ENCODE measurements at regions not wholly inside any gene's neighbourhood (a gene's known extent, or its start where the extent isn't known, plus 50 kb on each side); places are given as distances from the start of the nearest gene placed in this dataset.

DNA sequence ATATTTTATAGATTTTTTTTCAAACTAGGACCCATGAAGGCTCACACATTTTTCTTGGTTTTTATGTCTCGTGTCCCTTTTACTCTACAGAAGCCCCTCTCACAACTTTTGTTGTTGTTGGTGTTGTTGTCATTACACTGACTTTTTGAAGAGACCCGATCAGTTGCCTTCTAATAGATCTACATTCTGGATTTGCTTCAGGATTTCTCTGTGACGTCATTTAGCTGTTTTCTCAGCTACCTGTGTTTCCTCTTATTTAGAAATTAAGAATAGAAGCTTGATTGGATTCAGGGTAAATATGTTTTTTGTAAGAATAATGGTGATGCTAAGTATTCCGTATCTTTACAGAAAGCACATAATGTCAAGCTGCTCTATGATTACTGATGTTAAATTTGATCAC is 213.3 kb upstream of the ZNF462 start:
- H3K4me1 Mint-ChIP-seq (ENCODE audit: low read depth, unreplicated experiment) = no peaks in the 10 kb centered on the region
- intact Hi-C loops (cut with micrococcal nuclease; ENCODE audit: unreplicated experiment) = loop anchor here (2.0 to 10.0 kb wide), 2 partner anchors 213 to 515 kb away; partner anchors contain the start of gene ZNF462
- no TSS peak for BruUV-seq (replicated peaks)

GRCh38 chr9:106653213-106653612 is 209.8 kb upstream of the ZNF462 start:
- Mint-ChIP-seq H3K4me3 (ENCODE audit: low read depth, unreplicated experiment) (no peak overlapping the region), H3K27ac (ENCODE audit: unreplicated experiment) (no peak overlapping the region), H3K9me3 (ENCODE audit: low read depth, unreplicated experiment) (no peaks in the 10 kb centered on the region), H3K27me3 (ENCODE audit: unreplicated experiment) (no peaks in the 10 kb centered on the region), H3K4me1 (ENCODE audit: low read depth, unreplicated experiment) (no peaks in the 10 kb centered on the region), H3K36me3 (ENCODE audit: insufficient read depth, unreplicated experiment) (no peaks in the 10 kb centered on the region)
- CTCF ChIA-PET = no interaction called here
- intact Hi-C loops (cut with micrococcal nuclease; ENCODE audit: unreplicated experiment) = no loop called here
- no peak for DNase-seq
- BruUV-seq (replicated peaks) = no TSS peak
- TF ChIP-seq, protein P1, sequence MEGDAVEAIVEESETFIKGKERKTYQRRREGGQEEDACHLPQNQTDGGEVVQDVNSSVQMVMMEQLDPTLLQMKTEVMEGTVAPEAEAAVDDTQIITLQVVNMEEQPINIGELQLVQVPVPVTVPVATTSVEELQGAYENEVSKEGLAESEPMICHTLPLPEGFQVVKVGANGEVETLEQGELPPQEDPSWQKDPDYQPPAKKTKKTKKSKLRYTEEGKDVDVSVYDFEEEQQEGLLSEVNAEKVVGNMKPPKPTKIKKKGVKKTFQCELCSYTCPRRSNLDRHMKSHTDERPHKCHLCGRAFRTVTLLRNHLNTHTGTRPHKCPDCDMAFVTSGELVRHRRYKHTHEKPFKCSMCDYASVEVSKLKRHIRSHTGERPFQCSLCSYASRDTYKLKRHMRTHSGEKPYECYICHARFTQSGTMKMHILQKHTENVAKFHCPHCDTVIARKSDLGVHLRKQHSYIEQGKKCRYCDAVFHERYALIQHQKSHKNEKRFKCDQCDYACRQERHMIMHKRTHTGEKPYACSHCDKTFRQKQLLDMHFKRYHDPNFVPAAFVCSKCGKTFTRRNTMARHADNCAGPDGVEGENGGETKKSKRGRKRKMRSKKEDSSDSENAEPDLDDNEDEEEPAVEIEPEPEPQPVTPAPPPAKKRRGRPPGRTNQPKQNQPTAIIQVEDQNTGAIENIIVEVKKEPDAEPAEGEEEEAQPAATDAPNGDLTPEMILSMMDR (IDR thresholded peaks at IDR 0.05; ENCODE audit: unreplicated experiment) = no peak

More for the DNA sequence above, 213.3 kb upstream of the ZNF462 start:
- TF ChIP-seq, protein P1 (IDR thresholded peaks at IDR 0.05; ENCODE audit: unreplicated experiment) = no peak
- Mint-ChIP-seq H3K27ac (ENCODE audit: unreplicated experiment) (no peak overlapping the region), H3K9me3 (ENCODE audit: low read depth, unreplicated experiment) (no peaks in the 10 kb centered on the region), H3K4me3 (ENCODE audit: low read depth, unreplicated experiment) (no peak overlapping the region), H3K36me3 (ENCODE audit: insufficient read depth, unreplicated experiment) (no peaks in the 10 kb centered on the region), H3K27me3 (ENCODE audit: unreplicated experiment) (no peaks in the 10 kb centered on the region)
- DNase-seq = no peak
- CTCF ChIA-PET = no interaction called here

DNA sequence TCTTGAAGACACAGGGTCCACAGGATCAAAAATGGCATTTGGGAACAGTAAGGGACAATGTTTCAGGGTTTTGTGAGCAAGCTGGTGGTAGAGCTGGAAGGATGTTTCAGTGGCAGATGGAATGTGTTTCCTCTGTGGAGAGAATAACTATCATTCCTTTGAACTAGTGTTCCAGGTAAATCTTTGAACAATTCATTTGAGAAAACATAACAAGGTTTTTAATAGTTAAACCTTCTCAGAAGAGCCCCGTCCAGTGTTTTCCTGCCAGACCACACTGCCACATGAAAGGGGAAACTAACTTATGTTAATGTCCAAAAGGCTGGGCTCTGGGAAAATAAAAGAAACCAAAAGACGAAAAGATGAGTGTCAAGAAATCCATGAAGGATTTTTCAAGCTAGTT is 207.0 kb upstream of the ZNF462 start:
- no peaks in the 10 kb centered on the region for H3K9me3 Mint-ChIP-seq (ENCODE audit: low read depth, unreplicated experiment)
- BruUV-seq (replicated peaks) = no TSS peak
- intact Hi-C loops (cut with micrococcal nuclease; ENCODE audit: unreplicated experiment) = no loop called here
- no peaks in the 10 kb centered on the region for H3K4me1 Mint-ChIP-seq (ENCODE audit: low read depth, unreplicated experiment)
- no peaks in the 10 kb centered on the region for H3K36me3 Mint-ChIP-seq (ENCODE audit: insufficient read depth, unreplicated experiment)
- no peaks in the 10 kb centered on the region for H3K27me3 Mint-ChIP-seq (ENCODE audit: unreplicated experiment)
- no peak overlapping the region for H3K4me3 Mint-ChIP-seq (ENCODE audit: low read depth, unreplicated experiment)
- TF ChIP-seq, protein P1 (IDR thresholded peaks at IDR 0.05; ENCODE audit: unreplicated experiment) = no peak
- CTCF ChIA-PET = no interaction called here
- no peak overlapping the region for H3K27ac Mint-ChIP-seq (ENCODE audit: unreplicated experiment)
- no peak for DNase-seq

GRCh38 chr9:106657926-106658325 is 205.0 kb upstream of the ZNF462 start:
- BruUV-seq (replicated peaks) = no TSS peak
- DNase-seq = no peak
- CTCF ChIA-PET = no interaction called here
- no peaks in the 10 kb centered on the region for H3K9me3 Mint-ChIP-seq (ENCODE audit: low read depth, unreplicated experiment)
- intact Hi-C loops (cut with micrococcal nuclease; ENCODE audit: unreplicated experiment) = no loop called here
- TF ChIP-seq, protein P1 (IDR thresholded peaks at IDR 0.05; ENCODE audit: unreplicated experiment) = no peak
- no peak overlapping the region for H3K27ac Mint-ChIP-seq (ENCODE audit: unreplicated experiment)
- no peak overlapping the region for H3K4me3 Mint-ChIP-seq (ENCODE audit: low read depth, unreplicated experiment)
- H3K4me1 Mint-ChIP-seq (ENCODE audit: low read depth, unreplicated experiment) = no peaks in the 10 kb centered on the region
- H3K27me3 Mint-ChIP-seq (ENCODE audit: unreplicated experiment) = no peaks in the 10 kb centered on the region
- H3K36me3 Mint-ChIP-seq (ENCODE audit: insufficient read depth, unreplicated experiment) = no peaks in the 10 kb centered on the region
